ENCODE measurements at regions not wholly inside any gene's neighbourhood (a gene's known extent, or its start where the extent isn't known, plus 50 kb on each side); places are given as distances from the start of the nearest gene placed in this dataset.

DNA sequence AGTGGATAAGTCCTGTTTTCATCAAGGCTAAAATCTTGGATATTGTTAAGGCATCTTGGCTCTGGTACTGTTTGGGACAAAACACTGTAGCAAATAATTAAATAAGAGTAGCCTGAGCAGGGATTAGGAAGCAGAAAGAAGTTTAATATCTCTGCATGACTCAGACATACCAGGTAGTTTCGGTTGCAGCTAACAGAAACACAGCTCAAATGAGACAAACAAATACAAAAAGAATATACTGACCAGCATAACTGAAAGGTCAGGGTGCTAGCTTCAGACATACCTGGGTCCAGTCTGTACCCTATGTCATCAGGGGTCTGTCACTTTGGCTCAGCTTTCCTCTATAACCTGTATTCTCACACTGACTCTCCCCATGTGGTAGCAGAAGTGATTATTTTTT, 156.4 kb upstream of the MAP3K1 start:
- TF ChIP-seq, protein P1, sequence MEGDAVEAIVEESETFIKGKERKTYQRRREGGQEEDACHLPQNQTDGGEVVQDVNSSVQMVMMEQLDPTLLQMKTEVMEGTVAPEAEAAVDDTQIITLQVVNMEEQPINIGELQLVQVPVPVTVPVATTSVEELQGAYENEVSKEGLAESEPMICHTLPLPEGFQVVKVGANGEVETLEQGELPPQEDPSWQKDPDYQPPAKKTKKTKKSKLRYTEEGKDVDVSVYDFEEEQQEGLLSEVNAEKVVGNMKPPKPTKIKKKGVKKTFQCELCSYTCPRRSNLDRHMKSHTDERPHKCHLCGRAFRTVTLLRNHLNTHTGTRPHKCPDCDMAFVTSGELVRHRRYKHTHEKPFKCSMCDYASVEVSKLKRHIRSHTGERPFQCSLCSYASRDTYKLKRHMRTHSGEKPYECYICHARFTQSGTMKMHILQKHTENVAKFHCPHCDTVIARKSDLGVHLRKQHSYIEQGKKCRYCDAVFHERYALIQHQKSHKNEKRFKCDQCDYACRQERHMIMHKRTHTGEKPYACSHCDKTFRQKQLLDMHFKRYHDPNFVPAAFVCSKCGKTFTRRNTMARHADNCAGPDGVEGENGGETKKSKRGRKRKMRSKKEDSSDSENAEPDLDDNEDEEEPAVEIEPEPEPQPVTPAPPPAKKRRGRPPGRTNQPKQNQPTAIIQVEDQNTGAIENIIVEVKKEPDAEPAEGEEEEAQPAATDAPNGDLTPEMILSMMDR (conservative IDR thresholded peaks at IDR 0.05 in 1 of 2, IDR thresholded peaks at IDR 0.05 in 1 of 2; ENCODE audit: low read depth in 1 of 2, low read length in 2 of 2) = no peak
- TF ChIP-seq EZH2 (IDR thresholded peaks at IDR 0.05; ENCODE audit: low read length, missing control alignments) = no peak

All from fibroblast of lung (primary cell).